GM23248 (cell line): ENCODE measurements at regions not wholly inside any gene's neighbourhood (a gene's known extent, or its start where the extent isn't known, plus 50 kb on each side); places are given as distances from the start of the nearest gene placed in this dataset.

Source experiments
- EZH2 ChIP-seq: fragments of 200-600 bp; sonication (generic); IDR thresholded peaks from 2 replicates; pipeline ENCODE4 v1.6.1; 2018; ENCODE audit warnings: antibody characterized with exemption, mild to moderate bottlenecking; ENCODE audit not compliant: insufficient read depth, poor library complexity, severe bottlenecking
- EZH2phosphoT487 ChIP-seq: fragments of 200-600 bp; sonication (generic); IDR thresholded peaks from 2 replicates; pipeline ENCODE4 v1.6.1; 2018; ENCODE audit warnings: antibody characterized with exemption, moderate library complexity, mild to moderate bottlenecking, low read depth; ENCODE audit not compliant: insufficient read depth

DNA sequence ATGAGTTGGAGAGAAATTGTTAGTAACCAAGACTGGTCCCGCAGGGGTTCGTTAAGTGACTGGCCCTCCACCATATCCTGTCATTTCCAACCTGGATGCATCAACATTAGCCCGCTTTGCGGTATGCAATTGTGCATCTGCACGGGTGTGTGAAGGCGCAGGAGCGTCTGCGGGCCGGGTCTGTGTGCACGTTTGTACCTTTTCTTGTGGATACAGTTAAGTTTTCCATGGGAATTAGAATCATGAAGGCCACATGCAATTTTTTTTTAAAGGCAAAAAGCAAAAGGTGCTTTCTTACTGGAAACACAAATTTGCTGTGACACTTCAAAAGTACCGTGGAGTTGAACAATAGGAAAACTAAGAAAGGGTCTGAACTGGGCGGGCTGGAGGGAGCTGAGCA, 355.4 kb upstream of the ZFHX3 start:
- TF ChIP-seq EZH2phosphoT487 (no peak), EZH2 (no peak)
